ENCODE measurements at regions not wholly inside any gene's neighbourhood (a gene's known extent, or its start where the extent isn't known, plus 50 kb on each side); places are given as distances from the start of the nearest gene placed in this dataset.

DNA sequence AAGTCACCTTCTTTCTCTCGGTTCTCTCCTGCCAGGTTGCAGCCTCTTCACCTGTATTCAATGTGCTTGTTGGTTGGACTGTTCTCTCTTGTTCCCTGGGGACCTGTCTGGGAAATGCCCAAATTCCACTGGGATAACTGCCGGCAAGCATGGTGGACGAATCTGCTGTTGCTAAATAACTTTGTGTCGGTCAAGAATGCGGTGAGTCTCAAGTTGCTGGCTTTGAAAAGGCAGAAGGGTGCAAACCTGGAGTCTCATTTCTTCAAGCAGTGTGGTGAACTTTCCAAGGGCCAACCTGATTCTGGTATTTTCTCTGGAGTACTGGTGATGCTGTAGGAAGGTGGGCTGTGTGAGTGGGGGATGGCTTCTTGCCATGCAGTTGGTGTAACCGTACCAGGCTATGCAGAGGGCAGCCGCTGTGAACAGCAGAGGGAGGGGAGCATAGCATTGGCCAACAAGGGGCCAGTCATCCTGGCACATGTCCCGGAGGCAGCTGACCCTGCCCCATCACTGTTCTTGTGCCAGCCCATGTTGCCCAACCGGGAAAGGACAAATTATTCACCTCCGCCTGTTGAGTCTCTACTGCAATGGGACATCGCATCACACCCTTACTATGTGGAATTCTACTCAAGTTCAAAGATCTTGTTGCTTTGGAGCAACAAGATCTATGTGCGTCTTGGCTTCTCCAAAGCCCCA is 88.1 kb upstream of the SEC11C start:
- TF ChIP-seq POLR2A (IDR thresholded peaks at IDR 0.05), result no peak
- TF ChIP-seq, protein P1, sequence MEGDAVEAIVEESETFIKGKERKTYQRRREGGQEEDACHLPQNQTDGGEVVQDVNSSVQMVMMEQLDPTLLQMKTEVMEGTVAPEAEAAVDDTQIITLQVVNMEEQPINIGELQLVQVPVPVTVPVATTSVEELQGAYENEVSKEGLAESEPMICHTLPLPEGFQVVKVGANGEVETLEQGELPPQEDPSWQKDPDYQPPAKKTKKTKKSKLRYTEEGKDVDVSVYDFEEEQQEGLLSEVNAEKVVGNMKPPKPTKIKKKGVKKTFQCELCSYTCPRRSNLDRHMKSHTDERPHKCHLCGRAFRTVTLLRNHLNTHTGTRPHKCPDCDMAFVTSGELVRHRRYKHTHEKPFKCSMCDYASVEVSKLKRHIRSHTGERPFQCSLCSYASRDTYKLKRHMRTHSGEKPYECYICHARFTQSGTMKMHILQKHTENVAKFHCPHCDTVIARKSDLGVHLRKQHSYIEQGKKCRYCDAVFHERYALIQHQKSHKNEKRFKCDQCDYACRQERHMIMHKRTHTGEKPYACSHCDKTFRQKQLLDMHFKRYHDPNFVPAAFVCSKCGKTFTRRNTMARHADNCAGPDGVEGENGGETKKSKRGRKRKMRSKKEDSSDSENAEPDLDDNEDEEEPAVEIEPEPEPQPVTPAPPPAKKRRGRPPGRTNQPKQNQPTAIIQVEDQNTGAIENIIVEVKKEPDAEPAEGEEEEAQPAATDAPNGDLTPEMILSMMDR (IDR thresholded peaks at IDR 0.05), result no peak

Measured in body of pancreas (tissue), 4 donors.